ENCODE measurements at regions not wholly inside any gene's neighbourhood (a gene's known extent, or its start where the extent isn't known, plus 50 kb on each side); places are given as distances from the start of the nearest gene placed in this dataset.

DNA sequence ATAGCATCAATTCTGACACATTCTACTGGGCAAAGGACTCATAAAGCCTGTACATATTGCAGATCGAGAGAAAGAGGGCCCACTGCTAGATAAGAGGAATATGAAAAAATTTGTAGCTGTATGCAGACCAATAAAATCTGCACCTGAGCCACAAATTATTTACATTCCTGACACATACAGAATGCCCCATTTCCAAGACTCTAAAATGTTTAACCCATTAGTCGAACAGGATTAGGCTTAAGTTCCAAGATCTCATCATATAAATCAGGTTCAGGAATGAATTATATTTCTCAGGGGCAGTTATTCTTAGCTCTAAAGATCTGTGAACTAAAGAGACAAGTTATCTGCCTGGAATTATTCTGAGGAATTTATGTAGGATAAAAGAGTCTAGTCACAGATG is 1615.8 kb downstream of the ARAP2 start:
- Histone ChIP-seq H3K36me3 (ENCODE audit: control insufficient read depth, insufficient read depth, low read length) (no peaks in the 10 kb centered on the region), H3K9ac (no peak overlapping the region), H3K9me3 (ENCODE audit: control insufficient read depth, low read length) (no peaks in the 10 kb centered on the region), H3K4me1 (no peaks in the 10 kb centered on the region), H3K27ac (no peak overlapping the region), H3K4me3 (ENCODE audit: low read depth, low read length) (no peak overlapping the region), H3K4me2 (ENCODE audit: low read length) (no peak overlapping the region), H2AFZ (no peak overlapping the region), H3K79me2 (no peaks in the 10 kb centered on the region), H3K27me3 (ENCODE audit: control insufficient read depth, insufficient read depth, low read length) (no peaks in the 10 kb centered on the region)
- TF ChIP-seq CTCF (IDR thresholded peaks at IDR 0.05): no peak

DNA sequence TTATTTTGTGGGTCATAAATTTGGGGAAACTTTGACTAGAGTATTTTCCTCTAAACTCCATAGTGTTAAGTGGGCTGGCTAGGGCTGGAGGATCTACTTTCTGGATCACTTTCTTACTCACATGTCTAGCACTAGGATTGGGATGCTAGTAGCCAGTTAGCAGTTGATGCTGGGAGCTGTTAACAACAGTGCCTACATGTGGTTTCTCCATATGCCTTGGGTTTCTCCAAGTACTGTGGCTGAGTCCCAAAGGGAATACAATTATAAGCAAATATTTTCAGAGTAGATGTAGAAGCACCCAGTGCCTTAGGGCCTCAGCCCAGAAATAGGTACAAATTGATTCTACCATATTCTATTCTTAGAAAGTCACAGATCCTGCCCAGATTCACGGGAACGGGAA is 1614.9 kb downstream of the ARAP2 start:
- no peaks in the 10 kb centered on the region for H3K36me3 ChIP-seq (ENCODE audit: control insufficient read depth, insufficient read depth, low read length)
- H3K4me2 ChIP-seq (ENCODE audit: low read length): no peak overlapping the region
- no peaks in the 10 kb centered on the region for H3K9me3 ChIP-seq (ENCODE audit: control insufficient read depth, low read length)
- no peaks in the 10 kb centered on the region for H3K4me1 ChIP-seq
- H3K79me2 ChIP-seq: no peaks in the 10 kb centered on the region
- H3K27ac ChIP-seq: no peak overlapping the region
- H3K4me3 ChIP-seq (ENCODE audit: low read depth, low read length): no peak overlapping the region
- no peak overlapping the region for H2AFZ ChIP-seq
- TF ChIP-seq CTCF (IDR thresholded peaks at IDR 0.05): no peak
- H3K9ac ChIP-seq: no peak overlapping the region
- H3K27me3 ChIP-seq (ENCODE audit: control insufficient read depth, insufficient read depth, low read length): no peaks in the 10 kb centered on the region

DNA sequence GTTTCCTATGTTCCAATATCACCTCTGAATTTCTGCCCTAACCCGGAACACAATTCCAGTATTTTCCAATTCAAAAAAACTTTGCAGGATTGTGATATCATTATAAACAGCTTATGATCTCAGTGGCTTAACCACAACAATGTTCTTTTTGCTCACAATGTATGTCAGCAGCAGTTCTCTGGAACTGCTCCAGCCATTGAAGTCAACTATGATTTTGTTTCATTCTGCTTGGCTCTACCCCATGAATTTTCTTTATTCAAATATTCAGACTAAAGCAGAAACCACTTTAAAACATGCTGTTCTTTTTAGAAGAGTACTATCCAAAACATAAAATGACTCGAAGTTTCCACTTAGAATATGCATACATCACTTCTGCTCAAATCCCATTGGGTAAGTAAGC is 1611.1 kb downstream of the ARAP2 start:
- no peak overlapping the region for H3K9ac ChIP-seq
- H3K4me2 ChIP-seq (ENCODE audit: low read length): no peak overlapping the region
- TF ChIP-seq CTCF (IDR thresholded peaks at IDR 0.05): no peak
- H3K9me3 ChIP-seq (ENCODE audit: control insufficient read depth, low read length): no peaks in the 10 kb centered on the region
- no peaks in the 10 kb centered on the region for H3K4me1 ChIP-seq
- H3K36me3 ChIP-seq (ENCODE audit: control insufficient read depth, insufficient read depth, low read length): no peaks in the 10 kb centered on the region
- no peaks in the 10 kb centered on the region for H3K79me2 ChIP-seq
- no peak overlapping the region for H2AFZ ChIP-seq
- no peaks in the 10 kb centered on the region for H3K27me3 ChIP-seq (ENCODE audit: control insufficient read depth, insufficient read depth, low read length)
- H3K4me3 ChIP-seq (ENCODE audit: low read depth, low read length): no peak overlapping the region
- H3K27ac ChIP-seq: no peak overlapping the region

GRCh38 chr4:34636623-34637022 is 1607.7 kb downstream of the ARAP2 start:
- Histone ChIP-seq H3K4me1 (no peaks in the 10 kb centered on the region), H3K4me2 (ENCODE audit: low read length) (no peak overlapping the region), H3K9ac (no peak overlapping the region), H3K79me2 (no peaks in the 10 kb centered on the region), H3K9me3 (ENCODE audit: control insufficient read depth, low read length) (no peaks in the 10 kb centered on the region), H3K4me3 (ENCODE audit: low read depth, low read length) (no peak overlapping the region), H3K27ac (no peak overlapping the region), H2AFZ (no peak overlapping the region), H3K27me3 (ENCODE audit: control insufficient read depth, insufficient read depth, low read length) (no peaks in the 10 kb centered on the region), H3K36me3 (ENCODE audit: control insufficient read depth, insufficient read depth, low read length) (no peaks in the 10 kb centered on the region)
- TF ChIP-seq CTCF (IDR thresholded peaks at IDR 0.05): no peak

GRCh38 chr4:34643476-34643875 is 1600.8 kb downstream of the ARAP2 start:
- H3K27me3 ChIP-seq (ENCODE audit: control insufficient read depth, insufficient read depth, low read length): no peaks in the 10 kb centered on the region
- no peaks in the 10 kb centered on the region for H3K79me2 ChIP-seq
- TF ChIP-seq CTCF (IDR thresholded peaks at IDR 0.05): no peak
- H3K4me3 ChIP-seq (ENCODE audit: low read depth, low read length): no peak overlapping the region
- no peaks in the 10 kb centered on the region for H3K36me3 ChIP-seq (ENCODE audit: control insufficient read depth, insufficient read depth, low read length)
- H3K4me2 ChIP-seq (ENCODE audit: low read length): no peak overlapping the region
- H3K9me3 ChIP-seq (ENCODE audit: control insufficient read depth, low read length): no peaks in the 10 kb centered on the region
- H3K27ac ChIP-seq: no peak overlapping the region
- no peak overlapping the region for H3K9ac ChIP-seq
- H2AFZ ChIP-seq: no peak overlapping the region
- no peaks in the 10 kb centered on the region for H3K4me1 ChIP-seq
